NCI-H2196 treated with DMSO at 0.1 percent for 48 hours (cell line): ENCODE measurements at regions not wholly inside any gene's neighbourhood (a gene's known extent, or its start where the extent isn't known, plus 50 kb on each side); places are given as distances from the start of the nearest gene placed in this dataset.

ENCODE experiments used
- DNase-seq: peaks from one replicate; lab custom pipeline; 2025; ENCODE audit not compliant: unreplicated experiment; lab: John Stamatoyannopoulos, UW

GRCh38 chr5:136811551-136811950, 446.2 kb upstream of the TRPC7 start:
- no peak for DNase-seq

DNA sequence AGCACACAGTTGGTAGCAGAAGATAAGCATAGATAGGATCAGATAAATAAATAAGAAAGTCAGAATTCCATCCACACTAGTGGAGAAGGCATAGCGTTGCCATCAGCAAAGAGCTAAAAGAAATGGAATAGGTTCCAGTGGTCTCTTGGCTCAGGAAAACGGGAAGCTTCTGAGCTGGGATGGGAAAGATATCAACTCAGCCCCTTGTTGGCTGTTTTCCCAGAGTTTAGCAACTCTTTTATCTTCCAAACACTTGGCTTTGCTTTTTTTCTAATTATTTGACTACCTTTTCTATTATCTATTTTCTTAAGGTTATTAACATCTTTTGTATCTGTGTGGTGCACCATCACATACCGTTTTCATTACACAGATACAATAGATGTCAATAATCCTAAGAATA, 445.7 kb upstream of the TRPC7 start:
- DNase-seq = no peak

DNA sequence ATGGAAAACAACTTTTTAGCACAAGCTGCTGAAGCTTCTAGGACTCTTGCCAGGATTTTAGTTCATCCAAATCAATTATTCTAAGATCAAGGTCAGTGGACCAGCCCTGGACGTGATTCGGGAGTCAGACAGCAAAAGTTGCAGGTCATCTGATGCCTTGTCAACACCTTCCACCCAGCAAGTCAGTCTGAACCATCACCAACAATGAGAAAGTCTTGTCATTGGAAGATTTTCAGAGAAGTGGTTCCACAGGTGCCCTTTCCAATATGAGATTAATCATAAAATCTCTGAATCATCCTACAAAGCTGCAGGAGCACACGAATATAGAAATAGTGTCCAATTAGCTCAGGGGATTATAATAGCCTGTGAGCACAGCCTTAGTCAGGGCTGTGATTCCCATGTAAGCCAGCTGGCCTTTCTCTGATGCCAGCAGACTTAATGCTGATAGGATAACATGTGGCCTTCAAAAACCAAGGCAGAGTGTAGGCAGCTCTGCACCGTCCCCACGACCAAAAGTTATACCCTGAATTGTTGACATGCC, 445.0 kb upstream of the TRPC7 start:
- no peak for DNase-seq

- DNase-seq = no peak
Measured at GRCh38 chr5:136809382-136809781, 444.0 kb upstream of the TRPC7 start.

GRCh38 chr5:136808756-136809155, 443.4 kb upstream of the TRPC7 start:
- no peak for DNase-seq

DNA sequence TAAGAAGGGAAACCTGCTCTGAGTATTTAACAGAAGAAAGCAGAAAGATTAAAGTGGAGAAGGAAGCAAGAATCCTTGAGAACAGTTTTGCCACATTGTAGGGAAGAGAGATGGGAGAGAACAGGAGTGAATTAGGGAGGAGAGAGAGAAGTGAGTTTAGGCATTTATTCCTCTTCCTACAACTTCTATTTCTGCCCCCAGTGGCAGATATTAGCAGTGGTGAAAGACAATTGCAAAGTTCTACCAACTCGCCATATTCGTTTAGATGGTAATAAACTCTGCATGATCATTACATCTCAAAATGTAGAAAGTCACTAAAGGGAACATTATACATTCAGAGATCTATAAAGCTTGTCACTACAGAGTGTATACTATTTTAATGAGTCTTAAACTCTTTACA, 440.1 kb upstream of the TRPC7 start:
- DNase-seq = no peak

GRCh38 chr5:136802383-136802782, 437.0 kb upstream of the TRPC7 start:
- peak; percentile 33 for DNase-seq

DNA sequence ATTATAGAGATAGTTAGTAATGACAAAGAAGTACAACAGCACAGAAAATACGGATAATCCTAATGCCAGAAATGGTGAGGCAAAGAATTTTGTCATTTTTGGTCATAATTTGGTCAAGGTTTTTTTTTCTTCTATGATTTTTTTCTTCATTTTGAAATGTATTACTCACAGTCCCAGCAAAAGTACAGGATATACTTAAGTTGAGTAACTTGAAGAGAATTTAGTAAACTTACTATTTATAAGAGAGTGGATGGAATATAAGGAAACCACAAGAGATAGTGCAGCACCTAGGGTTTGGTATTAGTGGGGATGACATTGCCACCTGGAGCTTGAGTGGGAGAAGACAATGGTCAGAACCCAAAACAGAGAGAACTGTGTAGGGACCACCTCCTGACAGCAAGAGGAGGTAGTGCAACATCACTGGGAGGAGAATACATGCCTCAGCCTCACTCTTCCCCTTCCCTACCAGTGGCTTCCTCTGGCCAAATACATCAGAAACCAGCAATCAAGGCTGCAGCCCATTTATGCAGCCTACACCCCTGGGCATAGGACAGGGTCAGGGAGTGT, 434.5 kb upstream of the TRPC7 start:
- no peak for DNase-seq

- no peak for DNase-seq
Measured at GRCh38 chr5:136793300-136793699, 428.0 kb upstream of the TRPC7 start.

DNA sequence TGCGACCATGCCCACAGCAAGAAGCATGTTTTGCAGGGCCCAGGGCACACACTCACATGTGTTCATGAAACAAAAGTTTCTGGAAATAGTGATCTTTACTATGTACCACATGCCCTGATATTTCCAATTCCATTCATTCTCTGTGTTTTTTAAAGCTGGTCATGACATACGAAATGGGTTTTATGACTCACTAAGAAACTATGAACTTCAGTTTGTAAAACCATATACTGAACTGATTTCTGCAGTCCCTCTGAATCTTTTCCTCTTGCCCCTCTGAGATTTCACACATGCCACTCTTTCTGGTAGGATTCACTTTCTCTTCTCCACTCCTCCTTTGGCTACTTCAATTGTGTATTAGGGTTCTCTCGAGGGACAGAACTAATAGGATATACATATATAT, 416.1 kb upstream of the TRPC7 start:
- no peak for DNase-seq

- DNase-seq = no peak
Measured at GRCh38 chr5:136780518-136780917, 415.2 kb upstream of the TRPC7 start.

- DNase-seq = no peak
Measured at GRCh38 chr5:136776022-136776927, 410.9 kb upstream of the TRPC7 start.

DNA sequence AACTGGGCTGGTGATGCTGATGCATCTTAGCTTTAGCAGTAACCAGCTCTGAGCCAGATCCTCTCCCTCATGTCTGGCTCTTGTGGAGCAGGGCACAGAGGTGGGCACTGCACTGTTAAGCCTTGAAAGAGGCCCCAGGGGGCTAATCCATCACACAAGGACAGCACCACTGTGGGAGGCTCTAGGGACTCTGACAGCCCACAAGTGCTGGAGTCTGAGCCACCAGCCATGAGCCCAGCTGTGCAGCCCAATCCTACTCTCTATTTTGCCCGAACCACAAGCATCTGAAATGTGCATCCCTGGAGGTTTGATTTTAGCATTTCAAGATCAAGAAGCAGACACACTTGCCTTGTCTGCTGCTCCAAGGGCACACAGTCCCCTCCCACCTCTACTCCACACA, 407.1 kb upstream of the TRPC7 start:
- DNase-seq = no peak

- peak; percentile 62 for DNase-seq
Measured at GRCh38 chr5:136769900-136770684, 404.7 kb upstream of the TRPC7 start.

GRCh38 chr5:136769093-136769492, 403.7 kb upstream of the TRPC7 start:
- no peak for DNase-seq

- no peak for DNase-seq
Measured at GRCh38 chr5:136768457-136768856, 403.1 kb upstream of the TRPC7 start.

DNA sequence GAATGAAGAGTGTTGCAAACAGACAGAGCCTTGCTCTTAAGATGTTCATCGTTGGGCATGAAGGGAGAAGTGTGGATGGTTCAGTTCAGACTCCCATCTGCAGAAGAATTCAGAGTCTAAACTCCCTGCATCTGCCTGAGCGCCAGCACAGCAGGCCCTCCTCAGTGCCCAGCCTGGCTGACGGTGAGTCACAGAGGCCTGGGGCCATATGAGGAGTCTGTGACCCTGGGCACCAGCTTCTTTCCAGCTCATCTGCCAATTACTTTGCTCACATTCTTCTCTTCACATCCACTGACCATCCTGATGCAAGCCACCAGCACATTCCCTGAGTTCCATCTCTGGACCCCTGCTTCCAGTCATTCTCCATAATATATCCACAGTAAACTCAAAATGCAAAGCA, 401.1 kb upstream of the TRPC7 start:
- DNase-seq = no peak

DNA sequence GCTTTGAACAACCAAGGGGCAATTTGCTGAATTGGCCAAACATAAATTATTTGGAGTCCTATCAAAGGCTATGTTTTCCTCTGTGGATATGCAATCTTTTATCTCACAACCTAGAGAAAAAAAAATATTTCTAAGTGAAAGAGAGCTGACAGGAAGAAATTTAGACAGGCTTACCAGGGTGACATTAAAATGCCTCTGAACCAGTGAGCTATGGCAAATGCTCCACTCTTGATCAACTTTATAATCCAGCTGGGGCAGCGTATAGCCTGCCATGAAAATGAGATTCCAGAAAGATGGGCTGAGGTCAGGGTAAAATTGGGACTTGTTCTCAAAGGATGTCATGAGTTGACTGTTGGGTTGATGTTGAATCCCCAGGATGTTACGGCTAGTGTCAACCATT, 399.3 kb upstream of the TRPC7 start:
- DNase-seq = no peak

DNA sequence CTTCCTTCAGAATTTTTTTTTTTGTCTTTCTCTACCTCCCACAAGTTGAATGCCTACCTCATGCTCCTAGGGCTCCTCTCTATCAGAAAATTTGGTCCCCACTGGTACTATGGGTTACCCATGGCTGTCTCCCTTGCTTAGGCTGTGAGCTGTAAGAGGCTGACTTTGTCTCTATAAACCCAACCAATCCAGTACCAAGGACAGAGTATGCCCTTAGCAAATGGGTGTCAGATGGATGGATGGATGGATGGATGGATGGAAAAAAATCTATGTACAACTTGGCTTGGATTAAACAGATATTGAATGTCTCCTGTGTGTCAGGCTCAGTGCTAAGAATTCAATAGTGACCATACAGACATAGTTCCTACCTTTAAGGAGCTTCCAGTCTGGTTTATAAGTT, 398.2 kb upstream of the TRPC7 start:
- DNase-seq = no peak

GRCh38 chr5:136754216-136754615, 388.9 kb upstream of the TRPC7 start:
- DNase-seq = no peak

DNA sequence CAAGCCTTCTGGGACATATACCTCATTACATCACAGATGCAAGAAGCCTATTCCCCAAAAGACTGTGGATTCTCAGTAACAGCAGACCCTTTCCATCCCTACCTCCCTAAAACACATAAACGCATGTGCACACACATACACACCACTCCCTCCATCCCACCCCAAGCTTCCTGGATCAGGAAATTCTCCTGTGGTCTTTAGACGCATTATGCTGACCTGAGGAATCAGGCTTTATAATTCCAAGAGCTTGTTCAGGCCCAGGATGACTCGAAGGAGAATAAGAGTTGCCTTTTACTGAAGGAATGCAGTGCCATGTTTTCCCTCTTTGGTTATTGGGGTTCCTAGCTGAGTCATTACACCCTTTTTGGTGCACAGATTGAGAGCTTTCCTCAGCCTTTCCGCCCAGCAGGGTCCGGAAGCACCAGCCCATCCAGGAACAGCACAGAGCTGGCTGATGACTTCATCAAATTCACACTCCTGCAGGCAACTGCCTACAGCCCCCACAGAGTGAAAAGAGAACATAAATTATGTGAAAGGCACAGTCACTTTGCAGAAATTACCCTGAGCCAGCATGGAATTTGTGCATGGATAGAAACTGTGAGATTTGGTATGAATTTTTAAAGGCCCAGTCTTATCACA, 385.0 kb upstream of the TRPC7 start:
- no peak for DNase-seq
